A673 (cell line): ENCODE measurements at regions not wholly inside any gene's neighbourhood (a gene's known extent, or its start where the extent isn't known, plus 50 kb on each side); places are given as distances from the start of the nearest gene placed in this dataset.
A peak's percentile ranks its signal among the peaks of the same experiment; 100 is the strongest.

ENCODE experiments used
- BruUV-seq: library from RNA; stranded (reverse); fragments of 400-500 nt; replicated peaks from 2 replicates; lab custom pipeline; 2021; lab: Mats Ljungman, UMichigan
- CTCF ChIA-PET: fragments of 300-600 bp; sonication (Branson Sonifier 250); formaldehyde crosslinking; loops from one replicate; lab custom pipeline; 2022; ENCODE audit warnings: antibody characterized with exemption; lab: Charles Lee
- POLR2A ChIA-PET: fragments of 300-600 bp; sonication (Branson Sonifier 250); formaldehyde crosslinking; loops from one replicate; lab custom pipeline; 2022; ENCODE audit warnings: antibody characterized with exemption; ENCODE audit not compliant: low non-redundant PET; lab: Charles Lee
- DNase-seq: peaks from one replicate; pipeline ENCODE4 v3.0.0-alpha.2; 2015; ENCODE audit warnings: low spot score
- H3K27ac ChIP-seq: fragments of 200-600 bp; sonication (generic); 2 replicates; pipeline ENCODE4 v1.5.1; 2016; ENCODE audit warnings: mixed run types, low read depth, mild to moderate bottlenecking, mixed read lengths, antibody characterized with exemption, low read length; ENCODE audit not compliant: poor library complexity, severe bottlenecking
- H3K27me3 ChIP-seq: fragments of 200-600 bp; sonication (generic); replicated peaks from 2 replicates; pipeline ENCODE4 v1.6.1; 2017; ENCODE audit warnings: mixed run types, low read depth, mild to moderate bottlenecking, mixed read lengths, antibody characterized with exemption, low read length; ENCODE audit not compliant: insufficient read depth, poor library complexity
- H3K36me3 ChIP-seq: fragments of 200-600 bp; sonication (generic); 2 replicates; pipeline ENCODE4 v1.6.1; 2016; ENCODE audit warnings: mixed run types, mild to moderate bottlenecking, mixed read lengths, antibody characterized with exemption, low read length; ENCODE audit not compliant: insufficient read depth, poor library complexity, severe bottlenecking
- H3K4me1 ChIP-seq: fragments of 200-600 bp; sonication (generic); 2 replicates; pipeline ENCODE4 v1.6.1; 2017; ENCODE audit warnings: mixed run types, mild to moderate bottlenecking, mixed read lengths, antibody characterized with exemption, low read length; ENCODE audit not compliant: insufficient read depth, poor library complexity, severe bottlenecking
- H3K4me3 ChIP-seq: fragments of 200-600 bp; sonication (generic); 2 replicates; pipeline ENCODE4 v1.5.1; 2016; ENCODE audit warnings: low read depth, mixed run types, mild to moderate bottlenecking, mixed read lengths, low read length; ENCODE audit not compliant: poor library complexity, severe bottlenecking
- H3K9me3 ChIP-seq: fragments of 200-600 bp; sonication (generic); 2 replicates; pipeline ENCODE4 v1.6.1; 2016; ENCODE audit warnings: mixed run types, low read depth, mild to moderate bottlenecking, mixed read lengths, antibody characterized with exemption, low read length; ENCODE audit not compliant: poor library complexity, severe bottlenecking
- CTCF ChIP-seq: fragments of 300-800, 200-600 bp; sonication (generic); conservative IDR thresholded peaks from 2 replicates; pipeline ENCODE4 v1.5.1; 2017; ENCODE audit warnings: low read depth, mild to moderate bottlenecking, antibody characterized with exemption, low read length, moderate library complexity, mixed read lengths
- EZH2 ChIP-seq: fragments of 200-600 bp; sonication (generic); IDR thresholded peaks from 2 replicates; pipeline ENCODE4 v1.6.1; 2017; ENCODE audit warnings: borderline replicate concordance, low read depth, mild to moderate bottlenecking, mixed read lengths, antibody characterized with exemption, low read length; ENCODE audit not compliant: poor library complexity, severe bottlenecking
- intact Hi-C: fragments of 100-400 bp; cut with micrococcal nuclease; formaldehyde crosslinking; loops from one replicate; pipeline ENCODE4 v1.10.0; 2022; ENCODE audit not compliant: unreplicated experiment

GRCh38 chr2:235268535-235268934 is 225.3 kb upstream of the AGAP1 start:
- CTCF ChIA-PET: no interaction called here
- TF ChIP-seq EZH2: no peak
- no peak for TF ChIP-seq CTCF
- no peaks in the 10 kb centered on the region for H3K27me3 ChIP-seq
- no TSS peak for BruUV-seq
- peaks cover 40% of the 10 kb centered on the region for H3K4me1 ChIP-seq
- no peaks in the 10 kb centered on the region for H3K9me3 ChIP-seq
- POLR2A ChIA-PET: no interaction called here
- intact Hi-C loops: no loop called here
- H3K4me3 ChIP-seq: no peak overlapping the region
- DNase-seq: peak; percentile 41
- H3K27ac ChIP-seq: peak overlapping the region; percentile 8
- no peaks in the 10 kb centered on the region for H3K36me3 ChIP-seq

- intact Hi-C loops: no loop called here
- peaks cover 26% of the 10 kb centered on the region for H3K4me1 ChIP-seq
- POLR2A ChIA-PET: no interaction called here
- BruUV-seq: no TSS peak
- DNase-seq: no peak
- no peak overlapping the region for H3K27ac ChIP-seq
- no peaks in the 10 kb centered on the region for H3K36me3 ChIP-seq
- H3K27me3 ChIP-seq: no peaks in the 10 kb centered on the region
- H3K9me3 ChIP-seq: peaks cover 8% of the 10 kb centered on the region
- no peak overlapping the region for H3K4me3 ChIP-seq
- CTCF ChIA-PET: no interaction called here
- TF ChIP-seq EZH2 (no peak), CTCF (no peak)
These were observed 223.6 kb upstream of the AGAP1 start for GRCh38 chr2:235270291-235270690.

- no peak for DNase-seq
- H3K4me1 ChIP-seq: peaks cover 26% of the 10 kb centered on the region
- ChIA-PET CTCF (interaction anchor here (0.5 kb wide), 1 partner anchor 217 kb away, joined by 5 read pairs; no protein-coding TSS in a partner anchor), POLR2A (no interaction called here)
- H3K36me3 ChIP-seq: no peaks in the 10 kb centered on the region
- intact Hi-C loops: no loop called here
- peaks cover 8% of the 10 kb centered on the region for H3K9me3 ChIP-seq
- no TSS peak for BruUV-seq
- H3K27ac ChIP-seq: no peak overlapping the region
- no peak overlapping the region for H3K4me3 ChIP-seq
- no peaks in the 10 kb centered on the region for H3K27me3 ChIP-seq
- TF ChIP-seq EZH2 (no peak), CTCF (no peak)
These were observed 222.9 kb upstream of the AGAP1 start for GRCh38 chr2:235270956-235271355.
